Fibroblast of lung (primary cell): ENCODE measurements at regions not wholly inside any gene's neighbourhood (a gene's known extent, or its start where the extent isn't known, plus 50 kb on each side); places are given as distances from the start of the nearest gene placed in this dataset.
A peak's percentile ranks its signal among the peaks of the same experiment; 100 is the strongest.

Experiments
- DNase-seq, 2 donors: peaks; one replicate each; pipeline versions ENCODE4 v3.0.0 to v3.0.0-alpha.2; 2010; ENCODE audit warnings: low read depth in 2 of 2
- H2AFZ ChIP-seq: 2 replicates; pipeline ENCODE4 v1.5.1; 2012; ENCODE audit warnings: low read length, control low read depth, inconsistent platforms
- H3K27ac ChIP-seq: 2 replicates; pipeline ENCODE4 v1.5.1; 2011; ENCODE audit warnings: low read length, control low read depth; ENCODE audit not compliant: insufficient read depth
- H3K27me3 ChIP-seq: 2 replicates; pipeline ENCODE4 v1.5.1; 2011; ENCODE audit warnings: mild to moderate bottlenecking, low read length; ENCODE audit not compliant: control insufficient read depth, insufficient read depth
- H3K36me3 ChIP-seq: 2 replicates; pipeline ENCODE4 v1.5.1; 2011; ENCODE audit warnings: low read length; ENCODE audit not compliant: control insufficient read depth, insufficient read depth
- H3K4me1 ChIP-seq: 2 replicates; pipeline ENCODE4 v1.5.1; 2011; ENCODE audit warnings: low read length; ENCODE audit not compliant: control insufficient read depth, insufficient read depth; ENCODE audit errors: extremely low read depth
- H3K4me2 ChIP-seq: 2 replicates; pipeline ENCODE4 v1.5.1; 2011; ENCODE audit warnings: low read length, control low read depth; ENCODE audit not compliant: insufficient read depth; ENCODE audit errors: extremely low read depth
- H3K4me3 ChIP-seq, 4 experiments: fragments of 200-600 bp in 1 of 4; sonication (generic) in 1 of 4; replicated peaks in 1 of 4; 2 replicates each; pipeline ENCODE4 v1.5.1; 2011 to 2016; ENCODE audit warnings: low read length in 4 of 4, low read depth in 3 of 4, mild to moderate bottlenecking in 3 of 4, control low read depth in 2 of 4, inconsistent platforms in 1 of 4, mixed read lengths in 1 of 4; ENCODE audit not compliant: insufficient read depth in 1 of 4; ENCODE audit errors: control extremely low read depth in 1 of 4
- H3K79me2 ChIP-seq: 2 replicates; pipeline ENCODE4 v1.5.1; 2012; ENCODE audit warnings: mild to moderate bottlenecking, low read length, inconsistent platforms; ENCODE audit not compliant: control insufficient read depth, insufficient read depth
- H3K9ac ChIP-seq: 2 replicates; pipeline ENCODE4 v1.5.1; 2011; ENCODE audit warnings: mild to moderate bottlenecking, low read length, control low read depth; ENCODE audit not compliant: insufficient read depth
- H3K9me3 ChIP-seq: 2 replicates; pipeline ENCODE4 v1.5.1; 2012; ENCODE audit warnings: low read depth, low read length; ENCODE audit not compliant: control insufficient read depth, insufficient read depth
- H4K20me1 ChIP-seq: 2 replicates; pipeline ENCODE4 v1.5.1; 2011; ENCODE audit warnings: low read length; ENCODE audit not compliant: control insufficient read depth, insufficient read depth; ENCODE audit errors: extremely low read depth
- CTCF ChIP-seq, 2 donors: IDR thresholded peaks in 1 of 2; conservative IDR thresholded peaks in 1 of 2; 1 replicate in 1 of 2; 2 replicates in 1 of 2; pipeline ENCODE4 v1.5.1; 2011 to 2012; ENCODE audit warnings: low read length in 2 of 2, control low read depth in 1 of 2, inconsistent platforms in 1 of 2, low read depth in 1 of 2, mild to moderate bottlenecking in 1 of 2
- EZH2 ChIP-seq: IDR thresholded peaks from 2 replicates; pipeline ENCODE4 v1.5.1; 2012; ENCODE audit warnings: low read length, control low read depth, mild to moderate bottlenecking; ENCODE audit errors: missing control alignments

GRCh38 chr2:51638811-51639210 lies 606.9 kb upstream of the NRXN1 start:
- Histone ChIP-seq H3K27me3 (no peaks in the 10 kb centered on the region), H3K4me3 (no peak overlapping the region), H3K9ac (no peak overlapping the region), H3K79me2 (no peaks in the 10 kb centered on the region), H2AFZ (no peak overlapping the region), H3K4me1 (no peaks in the 10 kb centered on the region), H3K4me2 (no peak overlapping the region), H4K20me1 (no peaks in the 10 kb centered on the region), H3K36me3 (no peaks in the 10 kb centered on the region), H3K27ac (no peak overlapping the region), H3K9me3 (no peaks in the 10 kb centered on the region)
- TF ChIP-seq EZH2 (no peak), CTCF (conservative IDR thresholded peaks at IDR 0.05 in 1 of 2, IDR thresholded peaks at IDR 0.05 in 1 of 2; ENCODE audit: low read depth in 1 of 2, low read length in 2 of 2) (no peak)
- peak in 1 of 2 donors; percentile 38 for DNase-seq

GRCh38 chr2:51633073-51633472 lies 601.1 kb upstream of the NRXN1 start:
- no peak overlapping the region for H2AFZ ChIP-seq
- H3K9me3 ChIP-seq: no peaks in the 10 kb centered on the region
- H3K27ac ChIP-seq: no peak overlapping the region
- no peaks in the 10 kb centered on the region for H3K27me3 ChIP-seq
- no peaks in the 10 kb centered on the region for H3K4me1 ChIP-seq
- TF ChIP-seq CTCF (conservative IDR thresholded peaks at IDR 0.05 in 1 of 2, IDR thresholded peaks at IDR 0.05 in 1 of 2; ENCODE audit: low read depth in 1 of 2, low read length in 2 of 2) (no peak), EZH2 (no peak)
- H3K9ac ChIP-seq: no peak overlapping the region
- no peaks in the 10 kb centered on the region for H3K36me3 ChIP-seq
- no peak overlapping the region for H3K4me2 ChIP-seq
- no peak for DNase-seq
- H4K20me1 ChIP-seq: no peaks in the 10 kb centered on the region
- H3K4me3 ChIP-seq: no peak overlapping the region
- no peaks in the 10 kb centered on the region for H3K79me2 ChIP-seq

GRCh38 chr2:51629406-51629805 lies 597.5 kb upstream of the NRXN1 start:
- H3K9me3 ChIP-seq: no peaks in the 10 kb centered on the region
- H3K4me2 ChIP-seq: no peak overlapping the region
- TF ChIP-seq CTCF (conservative IDR thresholded peaks at IDR 0.05 in 1 of 2, IDR thresholded peaks at IDR 0.05 in 1 of 2; ENCODE audit: low read depth in 1 of 2, low read length in 2 of 2) (no peak), EZH2 (no peak)
- H3K27me3 ChIP-seq: no peaks in the 10 kb centered on the region
- no peak for DNase-seq
- H4K20me1 ChIP-seq: no peaks in the 10 kb centered on the region
- no peak overlapping the region for H3K4me3 ChIP-seq
- no peaks in the 10 kb centered on the region for H3K36me3 ChIP-seq
- no peaks in the 10 kb centered on the region for H3K4me1 ChIP-seq
- H3K79me2 ChIP-seq: no peaks in the 10 kb centered on the region
- H3K9ac ChIP-seq: no peak overlapping the region
- H2AFZ ChIP-seq: no peak overlapping the region
- H3K27ac ChIP-seq: no peak overlapping the region
